K562 (cell line): ENCODE measurements at regions not wholly inside any gene's neighbourhood (a gene's known extent, or its start where the extent isn't known, plus 50 kb on each side); places are given as distances from the start of the nearest gene placed in this dataset.

Source experiments
- ATAC-seq: fragments of 200-7000 bp; cut with Tn5 transposase; 3 replicates; pipeline ENCODE4 v1.9.1; 2020; ENCODE audit warnings: moderate library complexity
- BruUV-seq: library from RNA; stranded (reverse); fragments of 400-500 nt; replicated peaks from 2 replicates; lab custom pipeline; 2021; lab: Mats Ljungman, UMichigan
- CTCF ChIA-PET: fragments of 300-600 bp; formaldehyde crosslinking; extraction: SDS; loops from one replicate; lab custom pipeline; 2021; ENCODE audit warnings: low intra/inter-chr PET ratio; lab: Yijun Ruan, JAX
- POLR2A ChIA-PET: fragments of 300-600, 350-650 bp; sonication (Branson Sonifier 250); formaldehyde crosslinking; extraction: SDS; loops from one replicate; lab custom pipeline; 2021; ENCODE audit warnings: antibody characterized with exemption, inconsistent platforms; lab: Yijun Ruan, JAX
- DNase-seq, 4 experiments: peaks; one replicate each; pipeline versions ENCODE4 v3.0.0 to v3.0.0-alpha.2; 2011 to 2018; ENCODE audit warnings: low spot score in 3 of 4, mixed read lengths in 3 of 4; ENCODE audit errors: extremely low read depth in 1 of 4
- FAIRE-seq: peaks from 2 replicates; lab custom pipeline; 2011; peaks lifted over from hg19 to GRCh38; lab: Jason Lieb, UNC
- H2AFZ ChIP-seq: 2 replicates; pipeline ENCODE4 v1.6.0; 2011; ENCODE audit warnings: low read depth, low read length, control low read depth, inconsistent platforms
- H3K27ac ChIP-seq: fragments of 200-600 bp; 3 replicates; pipeline ENCODE4 v1.8.0; 2011; ENCODE audit warnings: low read depth, mild to moderate bottlenecking, control low read depth, inconsistent platforms, low read length, moderate library complexity, mixed read lengths; ENCODE audit errors: extremely low read depth
- H3K27me3 ChIP-seq, 2 experiments: fragments of 300-600 bp in 1 of 2; 2 replicates in 1 of 2; 3 replicates in 1 of 2; pipeline versions ENCODE4 v1.6.0 to v1.8.0; 2011; ENCODE audit warnings: inconsistent platforms in 2 of 2, low read length in 2 of 2, mild to moderate bottlenecking in 1 of 2, mixed read lengths in 1 of 2, moderate library complexity in 1 of 2; ENCODE audit not compliant: control insufficient read depth in 2 of 2, insufficient read depth in 2 of 2
- H3K36me3 ChIP-seq: fragments of 300-600 bp; 3 replicates; pipeline ENCODE4 v1.8.0; 2011; ENCODE audit warnings: mild to moderate bottlenecking, low read length, inconsistent platforms; ENCODE audit not compliant: control insufficient read depth, insufficient read depth
- H3K4me1 ChIP-seq, 2 experiments: fragments of 200-600 bp in 1 of 2; replicated peaks in 1 of 2; 2 replicates in 1 of 2; 3 replicates in 1 of 2; pipeline versions ENCODE4 v1.5.1 to v1.8.0; 2011; ENCODE audit warnings: inconsistent platforms in 2 of 2, low read length in 2 of 2, mild to moderate bottlenecking in 1 of 2, mixed read lengths in 1 of 2, moderate library complexity in 1 of 2; ENCODE audit not compliant: control insufficient read depth in 2 of 2, insufficient read depth in 2 of 2
- H3K4me2 ChIP-seq: 2 replicates; pipeline ENCODE4 v1.6.1; 2011; ENCODE audit warnings: low read length, control low read depth, inconsistent platforms, mixed read lengths; ENCODE audit not compliant: insufficient read depth
- H3K4me3 ChIP-seq: fragments of 200-600 bp; sonication (generic), shearing (Covaris generic); 2 replicates; pipeline ENCODE4 v1.5.1; 2016; ENCODE audit warnings: control low read depth, inconsistent platforms
- H3K79me2 ChIP-seq: fragments of 200-600 bp; 3 replicates; pipeline ENCODE4 v1.8.0; 2011; ENCODE audit warnings: low read length, inconsistent platforms; ENCODE audit not compliant: control insufficient read depth, insufficient read depth
- H3K9ac ChIP-seq, 2 experiments: 2 replicates each; pipeline versions ENCODE4 v1.6.0 to v1.6.1; 2011; ENCODE audit warnings: low read depth in 2 of 2, low read length in 2 of 2, control low read depth in 1 of 2, inconsistent platforms in 1 of 2, mild to moderate bottlenecking in 1 of 2, mixed read lengths in 1 of 2; ENCODE audit not compliant: insufficient read depth in 1 of 2
- H3K9me1 ChIP-seq: one replicate; pipeline ENCODE4 v1.6.0; 2011; ENCODE audit warnings: inconsistent platforms, mild to moderate bottlenecking, low read length, moderate library complexity; ENCODE audit not compliant: control insufficient read depth, insufficient read depth
- H3K9me3 ChIP-seq: replicated peaks from 2 replicates; pipeline ENCODE4 v1.5.1; 2011; ENCODE audit warnings: low read depth, low read length, inconsistent platforms; ENCODE audit not compliant: control insufficient read depth, insufficient read depth
- H4K20me1 ChIP-seq: replicated peaks from 2 replicates; pipeline ENCODE4 v1.6.1; 2011; ENCODE audit warnings: low read length, inconsistent platforms, mixed read lengths; ENCODE audit not compliant: control insufficient read depth, insufficient read depth
- L3MBTL2 ChIP-seq: fragments of 450-650 bp; IDR thresholded peaks from 2 replicates; pipeline ENCODE4 v1.6.1; 2016; ENCODE audit warnings: mild to moderate bottlenecking, moderate library complexity
- MEF2D ChIP-seq: conservative IDR thresholded peaks from 2 replicates; pipeline ENCODE4 v1.6.1; 2016; ENCODE audit warnings: low read depth, missing genetic modification characterization, missing compliant biosample characterization
- NBN ChIP-seq: fragments of 450-650 bp; IDR thresholded peaks from 2 replicates; pipeline ENCODE4 v1.6.1; 2016; ENCODE audit warnings: low read depth, mild to moderate bottlenecking
- RFX1 ChIP-seq: fragments of 450-650 bp; IDR thresholded peaks from 2 replicates; pipeline ENCODE4 v1.6.1; 2016; ENCODE audit warnings: mild to moderate bottlenecking, moderate library complexity
- ZNF121 ChIP-seq: sonication (generic); formaldehyde crosslinking; conservative IDR thresholded peaks from 2 replicates; pipeline ENCODE4 v1.8.0; 2022; ENCODE audit warnings: missing genetic modification reagents
- ZNF778 ChIP-seq: fragments of 450-650 bp; formaldehyde crosslinking; IDR thresholded peaks from 2 replicates; pipeline ENCODE4 v1.4.0; 2020; ENCODE audit warnings: mild to moderate bottlenecking, moderate library complexity
- WGBS: fragments of 100-300 bp; shearing (Covaris generic); methylation state at CpG from one replicate; pipeline ENCODE4 v1.1.6; 2016; ENCODE audit warnings: low coverage, mixed read lengths; ENCODE audit not compliant: insufficient coverage; ENCODE audit errors: missing lambda C conversion rate; 5-methylcytosine and 5-hydroxymethylcytosine counted together
- in situ Hi-C: fragments of 300-500 bp; cut with MboI; formaldehyde crosslinking; loops from 4 replicates; pipeline ENCODE4 v1.15.0; 2018; ENCODE audit warnings: inconsistent platforms, mixed read lengths
- intact Hi-C: fragments of 100-400 bp; cut with micrococcal nuclease; formaldehyde crosslinking; loops from 2 replicates; pipeline ENCODE4 v1.14.2; 2022
- TF ChIP-seq, protein P1 (sequence below): fragments of 200-800 bp; sonication (Bioruptor generic); IDR thresholded peaks from 2 replicates; pipeline ENCODE4 v1.6.1; 2017; ENCODE audit warnings: missing genetic modification characterization, missing compliant biosample characterization
- TF ChIP-seq, protein P2 (sequence below): fragments of 250-450 bp; sonication (Bioruptor Pico); IDR thresholded peaks from 2 replicates; pipeline ENCODE4 v1.5.0; 2021

DNA sequence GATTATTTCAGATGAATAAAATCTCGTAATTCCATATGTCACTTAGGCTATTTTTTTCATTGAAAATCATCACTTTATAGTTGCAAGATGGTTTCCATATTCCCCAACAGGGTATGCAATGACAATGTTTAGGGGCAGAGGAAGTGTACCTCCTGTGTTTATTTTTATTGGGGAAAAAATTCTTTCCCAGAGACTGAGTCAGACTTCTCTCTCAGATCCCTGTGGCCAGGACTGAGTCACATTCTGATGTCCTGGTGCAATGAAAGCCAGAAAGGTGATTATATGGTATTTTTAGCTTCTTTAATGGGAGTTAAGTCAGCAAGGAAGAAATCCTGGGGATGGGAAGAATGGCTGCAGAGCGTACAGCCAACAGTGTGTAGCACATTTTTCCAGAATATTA, 196.9 kb upstream of the ALG10 start (continued):
- TF ChIP-seq, protein P1, sequence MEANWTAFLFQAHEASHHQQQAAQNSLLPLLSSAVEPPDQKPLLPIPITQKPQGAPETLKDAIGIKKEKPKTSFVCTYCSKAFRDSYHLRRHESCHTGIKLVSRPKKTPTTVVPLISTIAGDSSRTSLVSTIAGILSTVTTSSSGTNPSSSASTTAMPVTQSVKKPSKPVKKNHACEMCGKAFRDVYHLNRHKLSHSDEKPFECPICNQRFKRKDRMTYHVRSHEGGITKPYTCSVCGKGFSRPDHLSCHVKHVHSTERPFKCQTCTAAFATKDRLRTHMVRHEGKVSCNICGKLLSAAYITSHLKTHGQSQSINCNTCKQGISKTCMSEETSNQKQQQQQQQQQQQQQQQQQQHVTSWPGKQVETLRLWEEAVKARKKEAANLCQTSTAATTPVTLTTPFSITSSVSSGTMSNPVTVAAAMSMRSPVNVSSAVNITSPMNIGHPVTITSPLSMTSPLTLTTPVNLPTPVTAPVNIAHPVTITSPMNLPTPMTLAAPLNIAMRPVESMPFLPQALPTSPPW (CRISPR knock-in tag): no peak
- TF ChIP-seq, protein P2, sequence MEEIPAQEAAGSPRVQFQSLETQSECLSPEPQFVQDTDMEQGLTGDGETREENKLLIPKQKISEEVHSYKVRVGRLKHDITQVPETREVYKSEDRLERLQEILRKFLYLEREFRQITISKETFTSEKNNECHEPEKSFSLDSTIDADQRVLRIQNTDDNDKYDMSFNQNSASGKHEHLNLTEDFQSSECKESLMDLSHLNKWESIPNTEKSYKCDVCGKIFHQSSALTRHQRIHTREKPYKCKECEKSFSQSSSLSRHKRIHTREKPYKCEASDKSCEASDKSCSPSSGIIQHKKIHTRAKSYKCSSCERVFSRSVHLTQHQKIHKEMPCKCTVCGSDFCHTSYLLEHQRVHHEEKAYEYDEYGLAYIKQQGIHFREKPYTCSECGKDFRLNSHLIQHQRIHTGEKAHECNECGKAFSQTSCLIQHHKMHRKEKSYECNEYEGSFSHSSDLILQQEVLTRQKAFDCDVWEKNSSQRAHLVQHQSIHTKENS (CRISPR knock-in tag): no peak
- no peak for TF ChIP-seq NBN
- TF ChIP-seq ZNF121 (CRISPR knock-in tag): no peak

DNA sequence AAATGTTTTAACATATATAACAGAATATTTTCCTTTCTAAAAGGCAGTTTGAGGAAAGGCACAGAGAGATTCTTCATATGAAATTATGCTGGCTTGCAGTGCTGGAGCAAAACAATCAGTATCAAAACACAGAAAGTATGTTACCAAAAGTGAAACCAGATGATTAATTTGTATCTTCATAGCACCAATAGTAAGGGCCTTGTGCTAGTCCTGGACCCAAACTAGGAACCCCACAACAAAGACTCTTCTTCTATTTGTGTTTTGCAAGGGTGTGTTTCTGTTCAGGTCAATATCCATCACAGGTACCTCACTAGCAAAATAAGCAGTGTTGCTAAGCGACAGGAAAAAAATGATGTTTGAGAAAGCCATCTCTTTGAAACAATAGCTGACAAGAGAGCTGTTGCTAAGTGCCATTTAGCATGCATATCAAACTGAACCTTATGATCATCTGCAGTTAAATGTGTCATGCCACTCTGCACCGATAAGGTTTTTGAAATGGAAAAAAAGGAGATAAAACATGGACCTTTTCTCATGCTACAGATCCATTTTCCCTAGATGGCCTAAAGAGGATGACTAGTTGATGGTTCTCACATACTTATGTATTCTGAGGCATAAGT, 196.2 kb upstream of the ALG10 start:
- Histone ChIP-seq H3K27me3 (no peaks in the 10 kb centered on the region), H3K9me1 (no peaks in the 10 kb centered on the region), H3K9ac (no peak overlapping the region), H3K27ac (no peak overlapping the region), H4K20me1 (no peaks in the 10 kb centered on the region), H3K9me3 (no peaks in the 10 kb centered on the region), H3K4me2 (no peak overlapping the region), H3K79me2 (no peaks in the 10 kb centered on the region), H2AFZ (no peak overlapping the region), H3K36me3 (no peaks in the 10 kb centered on the region), H3K4me1 (no peaks in the 10 kb centered on the region), H3K4me3 (no peak overlapping the region)
- DNase-seq: no peak
- 3% methylated on average over 2 of the region's 2 CpGs for WGBS
- POLR2A ChIA-PET: no interaction called here
- no peak for ATAC-seq
- FAIRE-seq: no peak
- BruUV-seq: no TSS peak
- in situ Hi-C loops (no loop called here), intact Hi-C loops (no loop called here)
- CTCF ChIA-PET: no interaction called here
- peak; percentile 47 for TF ChIP-seq RFX1
- no peak for TF ChIP-seq ZNF778 (CRISPR knock-in tag)
- no peak for TF ChIP-seq L3MBTL2
- TF ChIP-seq MEF2D (tag): no peak
